ENCODE measurements at regions not wholly inside any gene's neighbourhood (a gene's known extent, or its start where the extent isn't known, plus 50 kb on each side); places are given as distances from the start of the nearest gene placed in this dataset.

- no peak for TF ChIP-seq TFDP2 (CRISPR knock-in tag; IDR thresholded peaks at IDR 0.05)
- no peak for TF ChIP-seq CTCF (CRISPR knock-in tag; IDR thresholded peaks at IDR 0.05)
- TF ChIP-seq ADNP (CRISPR knock-in tag; IDR thresholded peaks at IDR 0.05), result no peak
- no peak for TF ChIP-seq HIVEP1 (CRISPR knock-in tag; IDR thresholded peaks at IDR 0.05)
- no peak for TF ChIP-seq E2F5 (CRISPR knock-in tag; conservative IDR thresholded peaks at IDR 0.05)
- no peak for TF ChIP-seq HNF4A (CRISPR knock-in tag; IDR thresholded peaks at IDR 0.05)
- no peak for TF ChIP-seq DMAP1 (CRISPR knock-in tag; IDR thresholded peaks at IDR 0.05)
- TF ChIP-seq CHD4 (IDR thresholded peaks at IDR 0.05; ENCODE audit: borderline replicate concordance, low read length), result no peak
- no peak for TF ChIP-seq HDAC1 (CRISPR knock-in tag; IDR thresholded peaks at IDR 0.05)
- TF ChIP-seq BCLAF1 (IDR thresholded peaks at IDR 0.05), result no peak
- TF ChIP-seq ZNF253 (CRISPR knock-in tag; IDR thresholded peaks at IDR 0.05; ENCODE audit: borderline replicate concordance), result no peak
Measured at GRCh38 chr7:12056977-12057376, 154.1 kb upstream of the TMEM106B start.

All from HepG2 (cell line).